GM21360 (cell line): ENCODE measurements at regions not wholly inside any gene's neighbourhood (a gene's known extent, or its start where the extent isn't known, plus 50 kb on each side); places are given as distances from the start of the nearest gene placed in this dataset.

Source experiments
- ATAC-seq: cut with Tn5 transposase; IDR thresholded peaks from one replicate; pipeline ENCODE4 v1.9.1; 2021; ENCODE audit warnings: mild to moderate bottlenecking, moderate library complexity; ENCODE audit not compliant: unreplicated experiment

- ATAC-seq = no peak
Observed at GRCh38 chr2:217420854-217421253, 561.0 kb upstream of the TNP1 start.

GRCh38 chr2:217419055-217419671 lies 559.3 kb upstream of the TNP1 start:
- ATAC-seq = no peak

GRCh38 chr2:217418544-217418943 lies 558.7 kb upstream of the TNP1 start:
- no peak for ATAC-seq

- ATAC-seq = no peak
Observed at GRCh38 chr2:217418090-217418489, 558.2 kb upstream of the TNP1 start.

- no peak for ATAC-seq
Observed at GRCh38 chr2:217417536-217417935, 557.7 kb upstream of the TNP1 start.

- ATAC-seq = peak; percentile 85
Observed at GRCh38 chr2:217415316-217415715, 555.5 kb upstream of the TNP1 start.

GRCh38 chr2:217414429-217414828 lies 554.6 kb upstream of the TNP1 start:
- no peak for ATAC-seq

GRCh38 chr2:217413193-217413592 lies 553.3 kb upstream of the TNP1 start:
- no peak for ATAC-seq

GRCh38 chr2:217412721-217413120 lies 552.9 kb upstream of the TNP1 start:
- no peak for ATAC-seq

GRCh38 chr2:217412277-217412676 lies 552.4 kb upstream of the TNP1 start:
- ATAC-seq = no peak

- ATAC-seq = no peak
Observed at GRCh38 chr2:217410681-217410960, 550.8 kb upstream of the TNP1 start.

GRCh38 chr2:217409949-217410680 lies 550.3 kb upstream of the TNP1 start:
- ATAC-seq = no peak

- no peak for ATAC-seq
Observed at GRCh38 chr2:217407362-217407761, 547.5 kb upstream of the TNP1 start.

- ATAC-seq = no peak
Observed at GRCh38 chr2:217404236-217404760, 544.4 kb upstream of the TNP1 start.

GRCh38 chr2:217402761-217403383 lies 543.0 kb upstream of the TNP1 start:
- ATAC-seq = no peak

GRCh38 chr2:217402144-217402543 lies 542.3 kb upstream of the TNP1 start:
- no peak for ATAC-seq

GRCh38 chr2:217399291-217399690 lies 539.4 kb upstream of the TNP1 start:
- no peak for ATAC-seq

GRCh38 chr2:217398860-217399259 lies 539.0 kb upstream of the TNP1 start:
- no peak for ATAC-seq

- no peak for ATAC-seq
Observed at GRCh38 chr2:217398101-217398500, 538.2 kb upstream of the TNP1 start.

- ATAC-seq = no peak
Observed at GRCh38 chr2:217396586-217396985, 536.7 kb upstream of the TNP1 start.

GRCh38 chr2:217396165-217396564 lies 536.3 kb upstream of the TNP1 start:
- no peak for ATAC-seq
